Keratinocyte (primary cell): ENCODE measurements at regions not wholly inside any gene's neighbourhood (a gene's known extent, or its start where the extent isn't known, plus 50 kb on each side); places are given as distances from the start of the nearest gene placed in this dataset.

Source experiments
- DNase-seq: peaks from one replicate; pipeline ENCODE4 v3.0.0-alpha.2; 2011; ENCODE audit warnings: low read depth, missing footprints, low spot score
- FAIRE-seq: peaks from 2 replicates; lab custom pipeline; 2011; peaks lifted over from hg19 to GRCh38; lab: Jason Lieb, UNC
- H2AFZ ChIP-seq: 2 replicates; pipeline ENCODE4 v1.6.0; 2012; ENCODE audit warnings: low read length, control low read depth, inconsistent platforms; ENCODE audit not compliant: control insufficient read depth
- H3K27ac ChIP-seq: 2 replicates; pipeline ENCODE4 v1.5.1; 2011; ENCODE audit warnings: low read length; ENCODE audit not compliant: control insufficient read depth, insufficient read depth
- H3K27me3 ChIP-seq: 3 replicates; pipeline ENCODE4 v1.6.0; 2011; ENCODE audit warnings: low read length; ENCODE audit not compliant: control insufficient read depth, insufficient read depth; ENCODE audit errors: extremely low read depth
- H3K36me3 ChIP-seq, 2 experiments: 2 replicates in 1 of 2; 3 replicates in 1 of 2; pipeline ENCODE4 v1.5.1; 2011; ENCODE audit warnings: low read length in 2 of 2, mild to moderate bottlenecking in 1 of 2; ENCODE audit not compliant: control insufficient read depth in 2 of 2, insufficient read depth in 2 of 2; ENCODE audit errors: extremely low read depth in 1 of 2
- H3K4me1 ChIP-seq: 3 replicates; pipeline ENCODE4 v1.5.1; 2011; ENCODE audit warnings: low read length; ENCODE audit not compliant: control insufficient read depth, insufficient read depth; ENCODE audit errors: extremely low read depth
- H3K4me2 ChIP-seq: 3 replicates; pipeline ENCODE4 v1.6.0; 2011; ENCODE audit warnings: low read depth, low read length; ENCODE audit not compliant: control insufficient read depth, insufficient read depth; ENCODE audit errors: extremely low read depth
- H3K4me3 ChIP-seq, 3 experiments: fragments of 200-600 bp in 1 of 3; sonication (generic) in 1 of 3; 2 replicates in 2 of 3; 3 replicates in 1 of 3; pipeline ENCODE4 v1.5.1; 2011 to 2016; ENCODE audit warnings: low read length in 3 of 3, mild to moderate bottlenecking in 3 of 3, control low read depth in 2 of 3, inconsistent platforms in 1 of 3, low read depth in 1 of 3, mixed read lengths in 1 of 3, mixed run types in 1 of 3, moderate library complexity in 1 of 3; ENCODE audit not compliant: control insufficient read depth in 2 of 3, insufficient read depth in 2 of 3; ENCODE audit errors: extremely low read depth in 1 of 3
- H3K79me2 ChIP-seq: 2 replicates; pipeline ENCODE4 v1.6.0; 2012; ENCODE audit warnings: low read length; ENCODE audit not compliant: control insufficient read depth, insufficient read depth
- H3K9ac ChIP-seq: 3 replicates; pipeline ENCODE4 v1.6.0; 2011; ENCODE audit warnings: low read length; ENCODE audit not compliant: control insufficient read depth, insufficient read depth; ENCODE audit errors: extremely low read depth
- H3K9me1 ChIP-seq: 3 replicates; pipeline ENCODE4 v1.6.0; 2011; ENCODE audit warnings: low read length; ENCODE audit not compliant: control insufficient read depth, insufficient read depth; ENCODE audit errors: extremely low read depth
- H3K9me3 ChIP-seq: 2 replicates; pipeline ENCODE4 v1.5.1; 2012; ENCODE audit warnings: low read depth, low read length; ENCODE audit not compliant: control insufficient read depth
- H4K20me1 ChIP-seq: 3 replicates; pipeline ENCODE4 v1.6.0; 2011; ENCODE audit warnings: low read length; ENCODE audit not compliant: control insufficient read depth, insufficient read depth; ENCODE audit errors: extremely low read depth
- CTCF ChIP-seq, 3 experiments: IDR thresholded peaks in 1 of 3; conservative IDR thresholded peaks in 1 of 3; optimal IDR thresholded peaks in 1 of 3; 2 replicates in 2 of 3; 3 replicates in 1 of 3; pipeline versions ENCODE3 to v1.5.1; 2011; ENCODE audit warnings: low read length in 3 of 3, mild to moderate bottlenecking in 3 of 3, moderate library complexity in 2 of 3, control low read depth in 1 of 3, inconsistent platforms in 1 of 3; ENCODE audit not compliant: insufficient read depth in 2 of 3; ENCODE audit errors: extremely low read depth in 1 of 3
- EZH2 ChIP-seq: IDR thresholded peaks from one replicate; pipeline ENCODE4 v1.6.1; 2012; ENCODE audit warnings: inconsistent platforms, mild to moderate bottlenecking, low read length, moderate library complexity
- dilution Hi-C: fragments of 300-500 bp; cut with MboI; formaldehyde crosslinking; loops from one replicate; pipeline ENCODE4 v1.7.0; 2020; ENCODE audit warnings: low sequenced_read_pairs; ENCODE audit not compliant: extremely low pct_ligation_motif_present

DNA sequence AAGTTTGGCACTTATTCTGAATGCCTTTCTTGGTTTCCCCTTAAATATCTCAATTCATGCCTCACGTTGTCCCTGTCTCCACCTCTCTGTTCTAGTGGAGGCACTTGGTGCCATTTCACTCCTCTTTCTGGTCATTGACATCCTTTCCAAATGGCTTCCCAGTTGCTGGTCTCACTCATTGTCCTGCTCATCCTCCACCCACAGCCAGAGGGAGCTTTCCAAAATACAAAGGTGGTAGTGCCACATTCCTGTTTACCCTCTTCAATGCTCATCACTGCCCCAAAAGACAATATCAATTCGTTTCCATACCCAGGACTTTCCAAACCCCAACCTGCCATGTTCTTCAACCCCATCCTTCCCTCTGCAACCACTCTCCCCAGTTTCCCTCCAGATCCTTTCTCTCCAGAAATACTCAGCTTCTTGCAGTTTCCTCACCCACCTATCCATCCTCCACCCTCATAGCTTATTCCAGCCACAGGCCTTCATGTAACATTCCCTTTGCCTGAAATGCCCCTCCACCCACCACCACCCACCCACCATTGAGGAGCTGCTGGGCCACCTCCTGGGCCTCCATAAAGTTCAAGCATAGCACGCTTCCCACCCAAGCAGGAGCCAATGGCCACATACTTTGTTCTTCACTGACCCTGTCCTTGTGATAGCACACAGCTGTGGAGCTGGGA lies 63.1 kb upstream of the ADRB1 start:
- no peak overlapping the region for H3K9ac ChIP-seq
- no peaks in the 10 kb centered on the region for H3K4me1 ChIP-seq
- dilution Hi-C loops: no loop called here
- H3K27me3 ChIP-seq: peaks cover 3% of the 10 kb centered on the region
- H3K27ac ChIP-seq: no peak overlapping the region
- TF ChIP-seq EZH2: no peak
- TF ChIP-seq CTCF (optimal IDR thresholded peaks at IDR 0.05 in 1 of 3, IDR thresholded peaks at IDR 0.05 in 1 of 3, conservative IDR thresholded peaks at IDR 0.05 in 1 of 3; ENCODE audit: extremely low read depth in 1 of 3, insufficient read depth in 2 of 3, low read length in 3 of 3): peak in 2 of 3 experiments; percentile 47 to 48
- H2AFZ ChIP-seq: no peak overlapping the region
- H4K20me1 ChIP-seq: no peaks in the 10 kb centered on the region
- no peak overlapping the region for H3K4me3 ChIP-seq
- H3K36me3 ChIP-seq: no peaks in the 10 kb centered on the region
- no peaks in the 10 kb centered on the region for H3K9me3 ChIP-seq
- H3K4me2 ChIP-seq: no peak overlapping the region
- FAIRE-seq (no peak), DNase-seq (no peak)
- H3K79me2 ChIP-seq: no peaks in the 10 kb centered on the region
- H3K9me1 ChIP-seq: no peaks in the 10 kb centered on the region

DNA sequence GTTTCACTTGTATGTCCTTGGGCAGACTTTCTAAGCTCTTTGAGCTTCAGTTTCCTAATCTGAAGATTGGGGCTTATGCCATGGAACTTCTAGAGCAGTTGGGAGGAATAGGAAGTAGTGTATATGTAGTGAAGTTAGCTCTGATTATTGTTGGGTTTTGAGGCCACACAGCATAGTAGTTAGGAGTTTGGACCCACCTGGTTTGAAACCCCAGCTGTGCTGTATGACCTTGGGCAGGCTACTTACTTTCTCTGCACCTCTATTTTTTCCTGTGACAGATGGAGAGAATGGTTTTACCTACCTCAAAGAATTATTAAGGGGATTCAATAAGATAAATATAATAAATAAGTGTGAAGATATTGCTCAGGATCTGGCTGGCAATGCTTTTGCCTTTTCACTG lies 61.4 kb upstream of the ADRB1 start:
- Histone ChIP-seq H3K9me3 (no peaks in the 10 kb centered on the region), H2AFZ (no peak overlapping the region), H3K4me1 (no peaks in the 10 kb centered on the region), H3K4me3 (no peak overlapping the region), H3K27me3 (peaks cover 3% of the 10 kb centered on the region), H3K79me2 (no peaks in the 10 kb centered on the region), H3K36me3 (no peaks in the 10 kb centered on the region), H3K27ac (no peak overlapping the region), H4K20me1 (no peaks in the 10 kb centered on the region), H3K9me1 (no peaks in the 10 kb centered on the region), H3K9ac (no peak overlapping the region), H3K4me2 (no peak overlapping the region)
- TF ChIP-seq EZH2 (no peak), CTCF (optimal IDR thresholded peaks at IDR 0.05 in 1 of 3, IDR thresholded peaks at IDR 0.05 in 1 of 3, conservative IDR thresholded peaks at IDR 0.05 in 1 of 3; ENCODE audit: extremely low read depth in 1 of 3, insufficient read depth in 2 of 3, low read length in 3 of 3) (no peak)
- FAIRE-seq (no peak), DNase-seq (no peak)
- dilution Hi-C loops: no loop called here
